Neuronal stem cell (in vitro differentiated cells): ENCODE measurements at regions not wholly inside any gene's neighbourhood (a gene's known extent, or its start where the extent isn't known, plus 50 kb on each side); places are given as distances from the start of the nearest gene placed in this dataset.
"Not testable (repeated sequence)": the region's sequence is repeated elsewhere in the genome, so short reads cannot be mapped to it uniquely, and the experiment has no call there.

Source experiments
- DNase-seq: peaks from one replicate; pipeline ENCODE4 v3.0.0-alpha.2; 2013; ENCODE audit warnings: low spot score
- H2AFZ ChIP-seq: one replicate; pipeline ENCODE4 v1.6.1; 2013; ENCODE audit warnings: mild to moderate bottlenecking, low read length, inconsistent platforms
- H2AK5ac ChIP-seq: 2 replicates; pipeline ENCODE4 v1.6.1; 2013; ENCODE audit warnings: low read depth, mild to moderate bottlenecking, inconsistent platforms, low read length, moderate library complexity, mixed read lengths
- H2BK120ac ChIP-seq: 2 replicates; pipeline ENCODE4 v1.6.1; 2013; ENCODE audit warnings: low read depth, mild to moderate bottlenecking, inconsistent platforms, low read length, moderate library complexity, mixed read lengths
- H2BK12ac ChIP-seq: one replicate; pipeline ENCODE4 v1.6.1; 2013; ENCODE audit warnings: low read length, inconsistent platforms
- H2BK15ac ChIP-seq: 2 replicates; pipeline ENCODE4 v1.6.1; 2013; ENCODE audit warnings: mild to moderate bottlenecking, low read length, inconsistent platforms, mixed read lengths
- H2BK5ac ChIP-seq: one replicate; pipeline ENCODE4 v1.6.1; 2013; ENCODE audit warnings: inconsistent platforms, mild to moderate bottlenecking, low read length, moderate library complexity
- H3K14ac ChIP-seq: one replicate; pipeline ENCODE4 v1.6.1; 2013; ENCODE audit warnings: low read length, inconsistent platforms
- H3K18ac ChIP-seq: 2 replicates; pipeline ENCODE4 v1.6.1; 2013; ENCODE audit warnings: low read length, inconsistent platforms
- H3K23ac ChIP-seq: 2 replicates; pipeline ENCODE4 v1.6.1; 2013; ENCODE audit warnings: low read depth, mild to moderate bottlenecking, mixed read lengths, low read length, inconsistent platforms; ENCODE audit not compliant: poor library complexity
- H3K27ac ChIP-seq: replicated peaks from 3 replicates; pipeline ENCODE4 v1.5.1; 2013; ENCODE audit warnings: low read length, inconsistent platforms
- H3K27me3 ChIP-seq, 3 experiments: 2 replicates each; pipeline ENCODE4 v1.6.1; 2013; ENCODE audit warnings: low read length in 3 of 3, mild to moderate bottlenecking in 2 of 3, inconsistent platforms in 1 of 3, low read depth in 1 of 3, mixed read lengths in 1 of 3, moderate library complexity in 1 of 3; ENCODE audit not compliant: control insufficient read depth in 3 of 3, insufficient read depth in 3 of 3
- H3K36me3 ChIP-seq, 2 donors: replicated peaks in 1 of 2; 2 replicates each; pipeline ENCODE4 v1.6.1; 2013; ENCODE audit warnings: low read length in 2 of 2; ENCODE audit not compliant: control insufficient read depth in 2 of 2, insufficient read depth in 2 of 2
- H3K4ac ChIP-seq: 2 replicates; pipeline ENCODE4 v1.6.1; 2013; ENCODE audit warnings: inconsistent platforms, mild to moderate bottlenecking, low read length, moderate library complexity
- H3K4me1 ChIP-seq, 2 donors: 1 replicate in 1 of 2; 2 replicates in 1 of 2; pipeline ENCODE4 v1.6.1; 2013; ENCODE audit warnings: low read length in 2 of 2, low read depth in 1 of 2; ENCODE audit not compliant: control insufficient read depth in 2 of 2, insufficient read depth in 1 of 2
- H3K4me2 ChIP-seq: one replicate; pipeline ENCODE4 v1.6.1; 2013; ENCODE audit warnings: mild to moderate bottlenecking, low read length, inconsistent platforms; ENCODE audit not compliant: insufficient read depth, poor library complexity, severe bottlenecking
- H3K4me3 ChIP-seq, 2 donors: 2 replicates each; pipeline ENCODE4 v1.5.1; 2013; ENCODE audit warnings: low read length in 2 of 2, mild to moderate bottlenecking in 2 of 2, inconsistent platforms in 1 of 2, moderate library complexity in 1 of 2
- H3K79me1 ChIP-seq: one replicate; pipeline ENCODE4 v1.6.1; 2013; ENCODE audit warnings: low read depth, mild to moderate bottlenecking, inconsistent platforms, low read length, moderate library complexity
- H3K9ac ChIP-seq: one replicate; pipeline ENCODE4 v1.6.1; 2013; ENCODE audit warnings: mild to moderate bottlenecking, low read depth, low read length, inconsistent platforms; ENCODE audit not compliant: poor library complexity
- H3K9me3 ChIP-seq, 2 donors: replicated peaks in 1 of 2; 2 replicates each; pipeline versions ENCODE3 to v1.6.1; 2013; ENCODE audit warnings: low read length in 2 of 2, mild to moderate bottlenecking in 2 of 2, inconsistent platforms in 1 of 2, low read depth in 1 of 2, mixed read lengths in 1 of 2, moderate library complexity in 1 of 2; ENCODE audit not compliant: control insufficient read depth in 2 of 2, insufficient read depth in 1 of 2
- H4K8ac ChIP-seq: one replicate; pipeline ENCODE4 v1.6.1; 2013; ENCODE audit warnings: low read depth, mild to moderate bottlenecking, inconsistent platforms, low read length, moderate library complexity
- H4K91ac ChIP-seq: one replicate; pipeline ENCODE4 v1.6.1; 2013; ENCODE audit warnings: low read length, low read depth, mild to moderate bottlenecking, inconsistent platforms; ENCODE audit not compliant: poor library complexity
- WGBS, 2 donors: extraction: QIAGEN DNeasy Blood & Tissue Kit; methylation state at CpG; one replicate each; pipeline ENCODE4 v1.1.7; 2013; ENCODE audit warnings: missing lambda C conversion rate in 2 of 2, mixed read lengths in 1 of 2; ENCODE audit not compliant: insufficient read length in 2 of 2, insufficient replicate concordance in 1 of 2; ENCODE audit errors: extremely low coverage in 2 of 2; 5-methylcytosine and 5-hydroxymethylcytosine counted together

GRCh38 chr12:131473261-131473660, 237.6 kb upstream of the SFSWAP start:
- H3K36me3 ChIP-seq, result no peaks in the 10 kb centered on the region
- H3K14ac ChIP-seq, result no peak overlapping the region
- H2AK5ac ChIP-seq, result peak overlapping the region; percentile 56
- no peak overlapping the region for H3K9ac ChIP-seq
- H3K79me1 ChIP-seq, result no peaks in the 10 kb centered on the region
- H3K4ac ChIP-seq, result no peak overlapping the region
- WGBS, 2 donors, result no CpG with 5 or more reads among the region's 15 CpGs
- no peak overlapping the region for H3K4me2 ChIP-seq
- no peak overlapping the region for H3K23ac ChIP-seq
- H2BK5ac ChIP-seq, result no peak overlapping the region
- H3K9me3 ChIP-seq, result peaks cover 0 to 2% of the 10 kb centered on the region in 2 donors
- H3K4me3 ChIP-seq, result no peak overlapping the region
- H4K91ac ChIP-seq, result no peak overlapping the region
- H2BK120ac ChIP-seq, result no peak overlapping the region
- H3K27me3 ChIP-seq, result no peaks in the 10 kb centered on the region
- no peak overlapping the region for H4K8ac ChIP-seq
- H3K4me1 ChIP-seq, result peaks cover 2 to 3% of the 10 kb centered on the region in 2 donors
- no peak overlapping the region for H3K27ac ChIP-seq
- no peak overlapping the region for H2AFZ ChIP-seq
- peak overlapping the region; percentile 73 for H2BK12ac ChIP-seq
- no peak for DNase-seq
- H2BK15ac ChIP-seq, result no peak overlapping the region
- peak overlapping the region; percentile 80 for H3K18ac ChIP-seq

- Histone ChIP-seq H3K4ac (no peak overlapping the region), H2BK15ac (no peak overlapping the region), H3K79me1 (no peaks in the 10 kb centered on the region), H3K14ac (no peak overlapping the region), H4K91ac (no peak overlapping the region), H4K8ac (no peak overlapping the region), H2BK5ac (no peak overlapping the region), H2AFZ (no peak overlapping the region), H3K9me3 (peaks cover 0 to 2% of the 10 kb centered on the region in 2 donors), H2BK120ac (no peak overlapping the region), H3K23ac (no peak overlapping the region), H2BK12ac (no peak overlapping the region), H3K27ac (no peak overlapping the region), H3K4me3 (no peak overlapping the region), H3K9ac (no peak overlapping the region), H2AK5ac (no peak overlapping the region), H3K18ac (peak overlapping the region; percentile 15), H3K36me3 (no peaks in the 10 kb centered on the region), H3K4me1 (peaks cover 2 to 3% of the 10 kb centered on the region in 2 donors), H3K27me3 (no peaks in the 10 kb centered on the region), H3K4me2 (no peak overlapping the region)
- WGBS, 2 donors, result no CpG with 5 or more reads among the region's 31 CpGs
- no peak for DNase-seq
Measured at GRCh38 chr12:131473741-131474709, 236.9 kb upstream of the SFSWAP start.

- H3K4ac ChIP-seq, H3K18ac ChIP-seq, H4K91ac ChIP-seq, H3K79me1 ChIP-seq, H3K4me2 ChIP-seq, H3K27me3 ChIP-seq, H3K27ac ChIP-seq, H2BK5ac ChIP-seq, H2AFZ ChIP-seq, DNase-seq, H3K4me1 ChIP-seq, H2BK15ac ChIP-seq, H4K8ac ChIP-seq, H2BK12ac ChIP-seq, H3K23ac ChIP-seq, H3K9me3 ChIP-seq, H2AK5ac ChIP-seq, H3K9ac ChIP-seq, H3K36me3 ChIP-seq, H2BK120ac ChIP-seq, H3K14ac ChIP-seq, H3K4me3 ChIP-seq: not testable (repeated sequence)
- no CpG with 5 or more reads among the region's 19 CpGs for WGBS, 2 donors
Measured at GRCh38 chr12:131475012-131475411, 235.9 kb upstream of the SFSWAP start.

GRCh38 chr12:131477613-131478012, 233.3 kb upstream of the SFSWAP start:
- no peak overlapping the region for H2AK5ac ChIP-seq
- H2BK12ac ChIP-seq, result no peak overlapping the region
- H2BK15ac ChIP-seq, result no peak overlapping the region
- H3K4ac ChIP-seq, result no peak overlapping the region
- H3K9me3 ChIP-seq, result peaks cover 0 to 2% of the 10 kb centered on the region in 2 donors
- no peak overlapping the region for H3K9ac ChIP-seq
- no peak overlapping the region for H3K4me2 ChIP-seq
- H3K4me3 ChIP-seq, result no peak overlapping the region
- no peak overlapping the region for H2AFZ ChIP-seq
- H3K27me3 ChIP-seq, result no peaks in the 10 kb centered on the region
- no peak overlapping the region for H3K18ac ChIP-seq
- no peaks in the 10 kb centered on the region for H3K79me1 ChIP-seq
- H3K4me1 ChIP-seq, result no peaks in the 10 kb centered on the region
- H3K14ac ChIP-seq, result no peak overlapping the region
- H3K23ac ChIP-seq, result no peak overlapping the region
- no peaks in the 10 kb centered on the region for H3K36me3 ChIP-seq
- H2BK120ac ChIP-seq, result no peak overlapping the region
- no CpG with 5 or more reads among the region's 2 CpGs for WGBS, 2 donors
- no peak overlapping the region for H4K91ac ChIP-seq
- H4K8ac ChIP-seq, result no peak overlapping the region
- H2BK5ac ChIP-seq, result no peak overlapping the region
- DNase-seq, result no peak
- no peak overlapping the region for H3K27ac ChIP-seq
